Spleen (tissue), 11 donors: ENCODE measurements at regions not wholly inside any gene's neighbourhood (a gene's known extent, or its start where the extent isn't known, plus 50 kb on each side); places are given as distances from the start of the nearest gene placed in this dataset.

Experiments used
- DNase-seq: peaks from one replicate; pipeline ENCODE4 v3.0.0-alpha.2; 2020
- H3K27ac ChIP-seq, 8 donors: fragments of 200-600 bp; sonication (generic) in 7 of 8; 1 replicate in 4 of 8; 2 replicates in 4 of 8; pipeline versions ENCODE4 v1.5.0 to v1.8.0; 2016 to 2021; ENCODE audit warnings: inconsistent platforms in 4 of 8, mild to moderate bottlenecking in 4 of 8, moderate library complexity in 1 of 8
- H3K27me3 ChIP-seq, 7 donors: fragments of 200-600 bp; sonication (generic) in 6 of 7; replicated peaks in 1 of 7; 1 replicate in 4 of 7; 2 replicates in 3 of 7; pipeline versions ENCODE4 v1.5.0 to v1.8.0; 2016 to 2021; ENCODE audit warnings: inconsistent platforms in 3 of 7, mild to moderate bottlenecking in 1 of 7
- H3K36me3 ChIP-seq, 6 donors: fragments of 200-600 bp; sonication (generic) in 5 of 6; 1 replicate in 4 of 6; 2 replicates in 2 of 6; pipeline versions ENCODE4 v1.5.0 to v1.8.0; 2016 to 2021; ENCODE audit warnings: inconsistent platforms in 2 of 6
- H3K4me1 ChIP-seq, 6 donors: fragments of 200-600 bp; sonication (generic) in 5 of 6; 1 replicate in 3 of 6; 2 replicates in 3 of 6; pipeline versions ENCODE4 v1.5.0 to v1.8.0; 2016 to 2021; ENCODE audit warnings: inconsistent platforms in 3 of 6
- H3K4me3 ChIP-seq, 8 donors: fragments of 200-600 bp; sonication (generic) in 7 of 8; 1 replicate in 4 of 8; 2 replicates in 4 of 8; pipeline versions ENCODE4 v1.5.0 to v1.8.0; 2016 to 2021; ENCODE audit warnings: inconsistent platforms in 4 of 8, mild to moderate bottlenecking in 4 of 8, moderate library complexity in 2 of 8
- H3K9me3 ChIP-seq, 8 donors: fragments of 200-600 bp; sonication (generic) in 7 of 8; 1 replicate in 4 of 8; 2 replicates in 4 of 8; pipeline versions ENCODE4 v1.5.0 to v1.8.0; 2016 to 2021; ENCODE audit warnings: inconsistent platforms in 4 of 8
- POLR2A ChIP-seq, 3 donors: fragments of 450-650 bp; IDR thresholded peaks; one replicate each; pipeline ENCODE4 v1.5.1; 2017; ENCODE audit warnings: antibody characterized with exemption in 3 of 3, mild to moderate bottlenecking in 1 of 3
- POLR2AphosphoS5 ChIP-seq, 3 donors: sonication (generic); formaldehyde crosslinking; IDR thresholded peaks; one replicate each; pipeline ENCODE4 v1.5.1; 2017; ENCODE audit warnings: antibody characterized with exemption in 3 of 3
- WGBS, 5 donors: extraction: QIAGEN DNeasy Blood & Tissue Kit in 3 of 5; methylation state at CpG; one replicate each; pipeline versions ENCODE4 v1.1.5 to v1.1.7; 2013 to 2018; 5-methylcytosine and 5-hydroxymethylcytosine counted together
- intact Hi-C: fragments of 100-400 bp; cut with DNase I; formaldehyde crosslinking; loops from one replicate; pipeline ENCODE4 v1.15.0; 2023; ENCODE audit warnings: low total_unique reads
- TF ChIP-seq, protein P1 (sequence below), 11 experiments: fragments of 200-600 bp in 7 of 11; fragments of 450-650 bp in 4 of 11; sonication (generic) in 4 of 11; IDR thresholded peaks in 8 of 11; conservative IDR thresholded peaks in 3 of 11; 1 replicate in 7 of 11; 2 replicates in 4 of 11; pipeline versions ENCODE4 v1.4.0 to v1.8.0; 2016 to 2021; ENCODE audit warnings: antibody characterized with exemption in 11 of 11, inconsistent platforms in 4 of 11, mild to moderate bottlenecking in 1 of 11
- donor health status: healthy with polysubstance abuse.
- donor health status: DM: no; HTN: no; CAD: no; lungs with moderate emphysema.
- donor health status: DM: no; HTN: no; CAD: no.
- donor health status: Bipolar disorder and iron deficiency.
- donor health status: healthy.
- donor health status: DM: no; HTN: no; CAD: no.
- donor health status: DM: yes; HTN: yes; CAD: no.

DNA sequence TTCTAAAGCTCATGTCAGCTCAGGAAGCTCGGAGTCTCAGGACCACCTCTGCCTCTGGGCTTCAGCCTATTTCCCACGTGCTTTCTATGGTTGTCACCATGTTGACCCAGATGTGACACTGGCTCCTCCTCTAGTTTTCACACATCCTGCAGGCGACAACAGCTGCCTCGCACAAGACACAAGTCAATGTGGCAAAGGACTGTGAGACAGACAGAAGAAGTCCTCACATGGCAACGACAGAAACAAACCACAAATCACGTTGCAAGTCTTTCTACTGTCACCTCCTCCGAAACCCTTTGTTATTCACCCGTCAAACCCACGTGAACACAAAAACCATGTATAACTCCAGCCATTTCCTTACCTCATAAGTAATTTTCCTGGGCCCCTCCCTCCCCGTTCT, 194.5 kb downstream of the MEX3B start:
- Histone ChIP-seq H3K4me1 (no peaks in the 10 kb centered on the region), H3K36me3 (no peaks in the 10 kb centered on the region), H3K27me3 (no peaks in the 10 kb centered on the region), H3K27ac (no peak overlapping the region), H3K4me3 (no peak overlapping the region), H3K9me3 (no peaks in the 10 kb centered on the region)
- intact Hi-C loops: no loop called here
- no peak for DNase-seq
- TF ChIP-seq, protein P1, sequence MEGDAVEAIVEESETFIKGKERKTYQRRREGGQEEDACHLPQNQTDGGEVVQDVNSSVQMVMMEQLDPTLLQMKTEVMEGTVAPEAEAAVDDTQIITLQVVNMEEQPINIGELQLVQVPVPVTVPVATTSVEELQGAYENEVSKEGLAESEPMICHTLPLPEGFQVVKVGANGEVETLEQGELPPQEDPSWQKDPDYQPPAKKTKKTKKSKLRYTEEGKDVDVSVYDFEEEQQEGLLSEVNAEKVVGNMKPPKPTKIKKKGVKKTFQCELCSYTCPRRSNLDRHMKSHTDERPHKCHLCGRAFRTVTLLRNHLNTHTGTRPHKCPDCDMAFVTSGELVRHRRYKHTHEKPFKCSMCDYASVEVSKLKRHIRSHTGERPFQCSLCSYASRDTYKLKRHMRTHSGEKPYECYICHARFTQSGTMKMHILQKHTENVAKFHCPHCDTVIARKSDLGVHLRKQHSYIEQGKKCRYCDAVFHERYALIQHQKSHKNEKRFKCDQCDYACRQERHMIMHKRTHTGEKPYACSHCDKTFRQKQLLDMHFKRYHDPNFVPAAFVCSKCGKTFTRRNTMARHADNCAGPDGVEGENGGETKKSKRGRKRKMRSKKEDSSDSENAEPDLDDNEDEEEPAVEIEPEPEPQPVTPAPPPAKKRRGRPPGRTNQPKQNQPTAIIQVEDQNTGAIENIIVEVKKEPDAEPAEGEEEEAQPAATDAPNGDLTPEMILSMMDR (IDR thresholded peaks at IDR 0.05 in 8 of 11, conservative IDR thresholded peaks at IDR 0.05 in 3 of 11): no peak
- TF ChIP-seq POLR2A (IDR thresholded peaks at IDR 0.05) (no peak), POLR2AphosphoS5 (IDR thresholded peaks at IDR 0.05) (no peak)
- 78 to 84% (median 83%) methylated on average over 10 of the region's 10 CpGs for WGBS, 5 donors

DNA sequence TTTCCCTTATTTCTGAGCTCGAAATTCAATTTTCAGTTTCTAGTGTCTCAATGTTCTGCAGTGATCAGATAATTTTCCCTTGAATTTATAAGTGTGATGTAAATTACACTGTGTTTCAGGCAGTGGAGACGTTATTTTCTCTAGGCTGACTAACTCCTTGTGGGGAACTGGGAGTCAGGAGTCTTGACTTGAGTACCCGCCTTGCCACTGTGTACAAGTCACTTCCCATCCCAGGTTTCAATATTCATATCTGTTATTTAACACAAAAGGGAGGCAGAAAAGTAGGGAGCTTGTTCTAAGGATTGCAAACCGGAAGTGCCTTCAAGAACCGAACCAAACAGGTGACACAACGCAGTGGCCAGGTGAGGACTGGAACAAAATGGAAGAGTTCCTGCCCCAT, 196.5 kb downstream of the MEX3B start:
- Histone ChIP-seq H3K4me3 (no peak overlapping the region), H3K27me3 (no peaks in the 10 kb centered on the region), H3K4me1 (no peaks in the 10 kb centered on the region), H3K27ac (no peak overlapping the region), H3K9me3 (no peaks in the 10 kb centered on the region), H3K36me3 (no peaks in the 10 kb centered on the region)
- WGBS, 5 donors: 78 to 87% (median 82%) methylated on average over 6 of the region's 6 CpGs
- intact Hi-C loops: no loop called here
- TF ChIP-seq POLR2A (IDR thresholded peaks at IDR 0.05) (no peak), POLR2AphosphoS5 (IDR thresholded peaks at IDR 0.05) (no peak)
- TF ChIP-seq, protein P1 (IDR thresholded peaks at IDR 0.05 in 8 of 11, conservative IDR thresholded peaks at IDR 0.05 in 3 of 11): no peak
- DNase-seq: no peak

DNA sequence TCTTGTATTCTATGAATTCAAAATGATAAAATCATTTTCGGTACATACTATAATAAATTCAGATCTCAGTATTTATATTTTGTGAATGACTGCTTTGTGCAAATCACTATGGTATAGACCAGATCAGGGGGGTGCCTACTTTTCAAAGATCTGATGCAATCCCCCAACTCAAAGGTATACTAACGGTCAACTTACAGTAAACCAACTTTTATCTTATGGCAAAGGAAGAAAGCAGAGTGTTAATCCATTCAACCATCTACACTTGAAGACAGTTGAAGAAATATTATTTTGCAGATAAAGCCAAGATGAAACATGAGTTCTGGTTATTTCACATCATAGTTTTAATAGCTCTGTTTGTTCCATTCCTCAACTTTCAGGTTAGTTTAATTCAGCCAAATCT, 197.1 kb downstream of the MEX3B start:
- Histone ChIP-seq H3K4me3 (no peak overlapping the region), H3K36me3 (no peaks in the 10 kb centered on the region), H3K27me3 (no peaks in the 10 kb centered on the region), H3K27ac (no peak overlapping the region), H3K4me1 (no peaks in the 10 kb centered on the region), H3K9me3 (no peaks in the 10 kb centered on the region)
- DNase-seq: no peak
- TF ChIP-seq POLR2AphosphoS5 (IDR thresholded peaks at IDR 0.05) (no peak), POLR2A (IDR thresholded peaks at IDR 0.05) (no peak)
- TF ChIP-seq, protein P1 (IDR thresholded peaks at IDR 0.05 in 8 of 11, conservative IDR thresholded peaks at IDR 0.05 in 3 of 11): no peak
- intact Hi-C loops: no loop called here
- WGBS, 5 donors: 88 to 97% (median 90%) methylated on average over 2 of the region's 2 CpGs

DNA sequence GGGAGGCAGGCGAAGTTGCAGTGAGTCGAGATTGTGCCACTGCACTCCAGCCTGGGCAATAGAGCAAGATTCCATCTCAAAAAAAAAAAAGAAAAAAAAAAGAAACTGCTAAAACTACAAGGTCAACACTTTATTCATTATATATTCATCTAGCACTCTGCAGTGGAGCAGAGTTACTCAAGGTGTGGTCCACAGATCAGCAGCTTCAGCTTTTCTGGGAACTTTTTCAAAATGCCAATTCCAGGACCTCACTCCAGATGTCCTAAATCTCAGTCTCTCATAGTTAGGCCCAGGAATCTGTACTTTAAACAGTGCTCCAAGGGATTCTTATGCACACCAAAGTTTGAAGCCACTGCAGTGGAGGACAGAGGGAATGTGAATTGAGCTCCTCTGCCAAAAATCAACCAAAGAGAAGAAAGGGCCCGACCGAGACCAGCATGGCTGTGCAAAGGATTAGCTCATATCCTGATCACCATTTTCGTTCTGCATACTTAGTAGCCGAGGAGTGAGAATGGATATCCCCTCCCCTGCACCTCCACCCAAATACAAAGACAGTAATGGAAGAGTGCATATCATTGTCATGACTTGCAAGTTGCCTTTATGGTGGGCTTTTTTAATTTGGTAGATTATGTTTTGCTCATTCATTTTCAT, 201.9 kb downstream of the MEX3B start:
- DNase-seq: no peak
- 86 to 93% (median 88%) methylated on average over 6 of the region's 6 CpGs for WGBS, 5 donors
- Histone ChIP-seq H3K4me1 (no peaks in the 10 kb centered on the region), H3K4me3 (no peak overlapping the region), H3K36me3 (no peaks in the 10 kb centered on the region), H3K27ac (no peak overlapping the region), H3K27me3 (no peaks in the 10 kb centered on the region), H3K9me3 (no peaks in the 10 kb centered on the region)
- TF ChIP-seq POLR2AphosphoS5 (IDR thresholded peaks at IDR 0.05): no peak
- TF ChIP-seq, protein P1 (IDR thresholded peaks at IDR 0.05 in 8 of 11, conservative IDR thresholded peaks at IDR 0.05 in 3 of 11): no peak
- TF ChIP-seq POLR2A (IDR thresholded peaks at IDR 0.05): no peak
- intact Hi-C loops: no loop called here
